ENCODE measurements at regions not wholly inside any gene's neighbourhood (a gene's known extent, or its start where the extent isn't known, plus 50 kb on each side); places are given as distances from the start of the nearest gene placed in this dataset.

- ATAC-seq (ENCODE audit: low FRiP score) (peak; percentile 89), DNase-seq (no peak)
- WGBS, 2 donors, result 1 to 2% methylated on average over 3 of the region's 3 CpGs
- H3K9me3 ChIP-seq (ENCODE audit: control insufficient read depth, low read length), result no peaks in the 10 kb centered on the region
- no peak overlapping the region for H3K27ac ChIP-seq (ENCODE audit: low read depth in 1 of 2, low read length in 2 of 2)
- no peaks in the 10 kb centered on the region for H3K27me3 ChIP-seq (ENCODE audit: control insufficient read depth in 1 of 2, insufficient read depth in 2 of 2, low read length in 1 of 2)
- intact Hi-C loops (cut with DNase I), result loop anchor here (5.0 kb wide), 3 partner anchors 126 to 146 kb away; partner anchors contain the start of gene DKK2 (in 1 of the 2)
- H3K4me3 ChIP-seq (ENCODE audit: low read length in 2 of 2), result no peak overlapping the region
- no peaks in the 10 kb centered on the region for H3K4me1 ChIP-seq (ENCODE audit: control insufficient read depth in 1 of 2, insufficient read depth in 2 of 2, low read length in 2 of 2)
- no peaks in the 10 kb centered on the region for H3K36me3 ChIP-seq (ENCODE audit: control insufficient read depth in 1 of 2, insufficient read depth in 2 of 2, low read length in 1 of 2)
Observed at GRCh38 chr4:107183155-107183774, 147.2 kb upstream of the DKK2 start.

GRCh38 chr4:107182347-107182746, 146.2 kb upstream of the DKK2 start:
- 98% methylated on average over 3 of the region's 3 CpGs for WGBS, 2 donors

GRCh38 chr4:107166873-107167450, 130.8 kb upstream of the DKK2 start:
- H3K4me3 ChIP-seq (ENCODE audit: low read length in 2 of 2), result no peak overlapping the region
- no peak for ATAC-seq (ENCODE audit: low FRiP score)
- H3K9me3 ChIP-seq (ENCODE audit: control insufficient read depth, low read length), result no peaks in the 10 kb centered on the region
- H3K4me1 ChIP-seq (ENCODE audit: control insufficient read depth in 1 of 2, insufficient read depth in 2 of 2, low read length in 2 of 2), result no peaks in the 10 kb centered on the region
- no peak overlapping the region for H3K27ac ChIP-seq (ENCODE audit: low read depth in 1 of 2, low read length in 2 of 2)
- WGBS, 2 donors, result 85 to 90% methylated on average over 1 of the region's 1 CpG
- no peaks in the 10 kb centered on the region for H3K36me3 ChIP-seq (ENCODE audit: control insufficient read depth in 1 of 2, insufficient read depth in 2 of 2, low read length in 1 of 2)
- no peaks in the 10 kb centered on the region for H3K27me3 ChIP-seq (ENCODE audit: control insufficient read depth in 1 of 2, insufficient read depth in 2 of 2, low read length in 1 of 2)
- intact Hi-C loops (cut with DNase I), result no loop called here
- DNase-seq, result no peak

More at GRCh38 chr4:107182347-107182746, 146.2 kb upstream of the DKK2 start:
- H3K36me3 ChIP-seq (ENCODE audit: control insufficient read depth in 1 of 2, insufficient read depth in 2 of 2, low read length in 1 of 2), result no peaks in the 10 kb centered on the region
- no peak overlapping the region for H3K27ac ChIP-seq (ENCODE audit: low read depth in 1 of 2, low read length in 2 of 2)
- no peaks in the 10 kb centered on the region for H3K27me3 ChIP-seq (ENCODE audit: control insufficient read depth in 1 of 2, insufficient read depth in 2 of 2, low read length in 1 of 2)
- H3K9me3 ChIP-seq (ENCODE audit: control insufficient read depth, low read length), result no peaks in the 10 kb centered on the region
- ATAC-seq (ENCODE audit: low FRiP score) (no peak), DNase-seq (no peak)
- no peak overlapping the region for H3K4me3 ChIP-seq (ENCODE audit: low read length in 2 of 2)
- H3K4me1 ChIP-seq (ENCODE audit: control insufficient read depth in 1 of 2, insufficient read depth in 2 of 2, low read length in 2 of 2), result no peaks in the 10 kb centered on the region
- intact Hi-C loops (cut with DNase I), result loop anchor here (5.0 kb wide), 3 partner anchors 125 to 145 kb away; partner anchors contain the start of gene DKK2 (in 1 of the 2)

- no peaks in the 10 kb centered on the region for H3K36me3 ChIP-seq (ENCODE audit: control insufficient read depth in 1 of 2, insufficient read depth in 2 of 2, low read length in 1 of 2)
- H3K27me3 ChIP-seq (ENCODE audit: control insufficient read depth in 1 of 2, insufficient read depth in 2 of 2, low read length in 1 of 2), result no peaks in the 10 kb centered on the region
- ATAC-seq (ENCODE audit: low FRiP score) (no peak), DNase-seq (no peak)
- intact Hi-C loops (cut with DNase I), result no loop called here
- H3K4me3 ChIP-seq (ENCODE audit: low read length in 2 of 2), result no peak overlapping the region
- H3K27ac ChIP-seq (ENCODE audit: low read depth in 1 of 2, low read length in 2 of 2), result no peak overlapping the region
- no peaks in the 10 kb centered on the region for H3K9me3 ChIP-seq (ENCODE audit: control insufficient read depth, low read length)
- H3K4me1 ChIP-seq (ENCODE audit: control insufficient read depth in 1 of 2, insufficient read depth in 2 of 2, low read length in 2 of 2), result no peaks in the 10 kb centered on the region
Observed at GRCh38 chr4:107166181-107166580, 130.1 kb upstream of the DKK2 start.

- Histone ChIP-seq H3K27ac (ENCODE audit: low read depth in 1 of 2, low read length in 2 of 2) (no peak overlapping the region), H3K36me3 (ENCODE audit: control insufficient read depth in 1 of 2, insufficient read depth in 2 of 2, low read length in 1 of 2) (no peaks in the 10 kb centered on the region), H3K4me3 (ENCODE audit: low read length in 2 of 2) (no peak overlapping the region), H3K27me3 (ENCODE audit: control insufficient read depth in 1 of 2, insufficient read depth in 2 of 2, low read length in 1 of 2) (no peaks in the 10 kb centered on the region), H3K9me3 (ENCODE audit: control insufficient read depth, low read length) (no peaks in the 10 kb centered on the region), H3K4me1 (ENCODE audit: control insufficient read depth in 1 of 2, insufficient read depth in 2 of 2, low read length in 2 of 2) (no peaks in the 10 kb centered on the region)
- ATAC-seq (ENCODE audit: low FRiP score) (no peak), DNase-seq (no peak)
- intact Hi-C loops (cut with DNase I), result no loop called here
- 78 to 83% methylated on average over 2 of the region's 2 CpGs for WGBS, 2 donors
Observed at GRCh38 chr4:107164962-107165475, 128.9 kb upstream of the DKK2 start.

- ATAC-seq (ENCODE audit: low FRiP score) (no peak), DNase-seq (no peak)
- H3K9me3 ChIP-seq (ENCODE audit: control insufficient read depth, low read length), result no peaks in the 10 kb centered on the region
- no peaks in the 10 kb centered on the region for H3K4me1 ChIP-seq (ENCODE audit: control insufficient read depth in 1 of 2, insufficient read depth in 2 of 2, low read length in 2 of 2)
- no peak overlapping the region for H3K4me3 ChIP-seq (ENCODE audit: low read length in 2 of 2)
- H3K36me3 ChIP-seq (ENCODE audit: control insufficient read depth in 1 of 2, insufficient read depth in 2 of 2, low read length in 1 of 2), result no peaks in the 10 kb centered on the region
- H3K27me3 ChIP-seq (ENCODE audit: control insufficient read depth in 1 of 2, insufficient read depth in 2 of 2, low read length in 1 of 2), result no peaks in the 10 kb centered on the region
- intact Hi-C loops (cut with DNase I), result no loop called here
- no peak overlapping the region for H3K27ac ChIP-seq (ENCODE audit: low read depth in 1 of 2, low read length in 2 of 2)
Observed at GRCh38 chr4:107156443-107156842, 120.3 kb upstream of the DKK2 start.

GRCh38 chr4:107155366-107155765, 119.3 kb upstream of the DKK2 start:
- WGBS, 2 donors, result 65 to 68% methylated on average over 2 of the region's 2 CpGs
- intact Hi-C loops (cut with DNase I), result loop anchor here in 1 of 2 donors (1.0 kb wide), 1 partner anchor 15 kb away; no protein-coding TSS in a partner anchor
- H3K9me3 ChIP-seq (ENCODE audit: control insufficient read depth, low read length), result no peaks in the 10 kb centered on the region
- no peak overlapping the region for H3K4me3 ChIP-seq (ENCODE audit: low read length in 2 of 2)
- H3K27me3 ChIP-seq (ENCODE audit: control insufficient read depth in 1 of 2, insufficient read depth in 2 of 2, low read length in 1 of 2), result no peaks in the 10 kb centered on the region
- DNase-seq (no peak), ATAC-seq (ENCODE audit: low FRiP score) (no peak)
- H3K36me3 ChIP-seq (ENCODE audit: control insufficient read depth in 1 of 2, insufficient read depth in 2 of 2, low read length in 1 of 2), result no peaks in the 10 kb centered on the region
- H3K27ac ChIP-seq (ENCODE audit: low read depth in 1 of 2, low read length in 2 of 2), result no peak overlapping the region
- no peaks in the 10 kb centered on the region for H3K4me1 ChIP-seq (ENCODE audit: control insufficient read depth in 1 of 2, insufficient read depth in 2 of 2, low read length in 2 of 2)

GRCh38 chr4:107153956-107154355, 117.8 kb upstream of the DKK2 start:
- 24 to 35% methylated on average over 2 of the region's 2 CpGs for WGBS, 2 donors
- no peak for ATAC-seq (ENCODE audit: low FRiP score)
- intact Hi-C loops (cut with DNase I), result no loop called here

GRCh38 chr4:107153228-107153627, 117.1 kb upstream of the DKK2 start:
- ATAC-seq (ENCODE audit: low FRiP score), result no peak
- no peaks in the 10 kb centered on the region for H3K9me3 ChIP-seq (ENCODE audit: control insufficient read depth, low read length)
- no peak overlapping the region for H3K4me3 ChIP-seq (ENCODE audit: low read length in 2 of 2)
- intact Hi-C loops (cut with DNase I), result no loop called here
- 50 to 53% methylated on average over 4 of the region's 4 CpGs for WGBS, 2 donors
- H3K27ac ChIP-seq (ENCODE audit: low read depth in 1 of 2, low read length in 2 of 2), result no peak overlapping the region
- H3K4me1 ChIP-seq (ENCODE audit: control insufficient read depth in 1 of 2, insufficient read depth in 2 of 2, low read length in 2 of 2), result no peaks in the 10 kb centered on the region
- no peak for DNase-seq
- H3K36me3 ChIP-seq (ENCODE audit: control insufficient read depth in 1 of 2, insufficient read depth in 2 of 2, low read length in 1 of 2), result no peaks in the 10 kb centered on the region
- no peaks in the 10 kb centered on the region for H3K27me3 ChIP-seq (ENCODE audit: control insufficient read depth in 1 of 2, insufficient read depth in 2 of 2, low read length in 1 of 2)

More at GRCh38 chr4:107153956-107154355, 117.8 kb upstream of the DKK2 start:
- Histone ChIP-seq H3K4me3 (ENCODE audit: low read length in 2 of 2) (no peak overlapping the region), H3K36me3 (ENCODE audit: control insufficient read depth in 1 of 2, insufficient read depth in 2 of 2, low read length in 1 of 2) (no peaks in the 10 kb centered on the region), H3K27ac (ENCODE audit: low read depth in 1 of 2, low read length in 2 of 2) (no peak overlapping the region), H3K4me1 (ENCODE audit: control insufficient read depth in 1 of 2, insufficient read depth in 2 of 2, low read length in 2 of 2) (no peaks in the 10 kb centered on the region), H3K27me3 (ENCODE audit: control insufficient read depth in 1 of 2, insufficient read depth in 2 of 2, low read length in 1 of 2) (no peaks in the 10 kb centered on the region), H3K9me3 (ENCODE audit: control insufficient read depth, low read length) (no peaks in the 10 kb centered on the region)
- no peak for DNase-seq
